CD4-positive, alpha-beta T cell treated with Interleukin-4 for 4 hours (primary cell): ENCODE measurements at regions not wholly inside any gene's neighbourhood (a gene's known extent, or its start where the extent isn't known, plus 50 kb on each side); places are given as distances from the start of the nearest gene placed in this dataset.

Experiments used
- DNase-seq: peaks from one replicate; pipeline ENCODE4 v3.0.0-alpha.2; 2020

DNA sequence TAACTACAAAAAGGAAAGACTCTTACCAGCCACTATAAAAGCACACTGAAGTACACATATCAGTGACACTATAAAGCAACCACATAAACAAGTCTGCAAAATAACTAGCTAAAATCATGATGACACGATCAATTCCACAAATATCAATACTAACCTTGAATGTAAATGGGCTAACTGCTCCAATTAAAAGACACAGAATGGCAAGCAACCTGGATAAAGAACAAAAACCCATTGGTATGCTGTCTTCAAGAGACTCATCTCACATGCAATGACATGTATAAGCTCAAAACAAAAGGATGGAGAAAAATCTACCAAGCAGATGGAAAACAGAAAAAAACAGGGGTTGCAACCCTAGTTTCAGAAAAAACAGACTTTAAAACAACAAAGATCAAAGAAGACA lies 59.7 kb upstream of the LYPLAL1 start:
- DNase-seq = no peak

GRCh38 chr1:219119839-219120238 lies 53.8 kb upstream of the LYPLAL1 start:
- DNase-seq = no peak

DNA sequence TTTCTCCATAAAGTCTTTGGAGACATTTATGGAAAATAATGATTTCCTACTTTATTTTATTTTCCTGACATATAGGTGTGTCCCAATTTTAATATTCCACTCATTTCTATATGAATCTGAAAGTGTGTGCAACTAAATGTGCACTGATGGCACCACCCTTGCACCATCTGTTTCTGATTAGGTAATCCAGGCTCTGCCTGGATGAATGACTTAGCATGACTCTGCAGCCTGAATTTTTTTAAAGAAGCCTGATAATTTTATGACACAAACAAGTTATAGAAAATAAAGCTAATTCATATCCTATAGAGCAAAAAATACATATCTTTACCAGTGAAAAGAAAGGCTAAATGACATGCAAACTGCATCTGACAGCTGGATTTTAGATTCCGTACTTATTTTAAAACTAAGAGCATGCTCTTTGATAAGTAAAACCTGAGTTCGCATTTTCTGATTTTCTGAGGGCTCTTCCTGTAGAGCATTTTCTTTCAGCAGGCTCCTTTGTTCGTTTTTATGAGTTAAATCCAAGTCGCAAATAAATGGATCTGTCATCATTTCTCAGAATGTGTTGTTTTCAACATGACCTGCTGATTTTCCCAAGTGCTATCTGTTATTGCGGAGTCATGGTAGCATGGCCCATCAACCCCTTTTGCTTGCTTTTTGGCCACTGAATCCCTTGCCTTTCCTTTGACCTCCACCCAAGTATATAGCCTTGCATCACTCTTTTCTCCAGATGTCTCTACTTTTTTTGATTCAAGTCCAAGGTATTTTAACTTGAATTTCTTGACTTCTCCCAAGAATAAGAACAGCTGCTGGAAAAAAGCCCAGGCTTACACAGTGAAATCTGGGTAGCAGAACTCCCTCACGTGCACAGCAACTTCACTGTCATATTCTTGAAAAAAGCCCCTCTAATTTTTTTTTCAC lies 52.8 kb upstream of the LYPLAL1 start:
- no peak for DNase-seq

- DNase-seq = no peak
These were observed 52.0 kb upstream of the LYPLAL1 start for GRCh38 chr1:219121679-219122078.

DNA sequence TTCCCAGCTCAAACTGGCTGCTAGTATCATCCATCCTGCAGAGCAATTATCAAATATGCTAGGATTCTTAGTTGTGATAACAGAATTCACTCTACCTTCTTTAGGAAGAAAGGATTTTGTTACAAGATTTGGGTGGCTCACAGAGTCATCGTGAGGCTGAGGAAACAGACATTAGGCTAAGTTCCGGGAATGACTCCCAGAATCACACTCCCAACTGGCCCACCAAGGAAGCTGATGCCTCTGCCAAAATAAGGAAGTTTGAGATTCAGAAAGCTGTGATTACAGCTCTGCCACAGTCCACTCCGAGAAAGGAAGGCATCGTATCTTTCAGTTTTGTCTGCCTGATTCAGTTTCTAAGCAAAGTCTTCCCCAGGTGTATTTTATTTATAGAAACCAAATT lies 50.6 kb upstream of the LYPLAL1 start:
- no peak for DNase-seq
